ENCODE measurements at regions not wholly inside any gene's neighbourhood (a gene's known extent, or its start where the extent isn't known, plus 50 kb on each side); places are given as distances from the start of the nearest gene placed in this dataset.

DNA sequence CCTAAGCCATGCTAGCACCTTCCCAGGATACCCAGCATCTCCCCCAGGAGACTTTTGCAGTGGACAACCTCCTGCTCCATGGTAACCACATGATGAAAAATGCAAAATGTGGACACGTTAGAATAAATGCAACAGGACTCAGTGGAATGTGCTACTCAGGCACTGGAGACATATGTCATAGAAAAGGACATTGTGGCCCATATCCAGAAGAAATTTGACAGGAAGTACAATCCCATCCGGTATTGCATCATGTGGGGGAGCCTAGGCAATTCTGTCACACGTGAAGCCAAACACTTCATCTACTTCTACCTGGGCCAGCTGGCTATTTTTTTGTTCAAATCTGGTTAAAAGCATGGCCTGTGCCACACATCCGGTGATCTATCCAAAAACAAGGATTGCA, 227.2 kb upstream of the GPR149 start:
- TF ChIP-seq TAF1 (IDR thresholded peaks at IDR 0.05; ENCODE audit: low read depth) = no peak
- no peak for TF ChIP-seq MXI1 (conservative IDR thresholded peaks at IDR 0.05; ENCODE audit: poor library complexity, severe bottlenecking)
- TF ChIP-seq, protein P1, sequence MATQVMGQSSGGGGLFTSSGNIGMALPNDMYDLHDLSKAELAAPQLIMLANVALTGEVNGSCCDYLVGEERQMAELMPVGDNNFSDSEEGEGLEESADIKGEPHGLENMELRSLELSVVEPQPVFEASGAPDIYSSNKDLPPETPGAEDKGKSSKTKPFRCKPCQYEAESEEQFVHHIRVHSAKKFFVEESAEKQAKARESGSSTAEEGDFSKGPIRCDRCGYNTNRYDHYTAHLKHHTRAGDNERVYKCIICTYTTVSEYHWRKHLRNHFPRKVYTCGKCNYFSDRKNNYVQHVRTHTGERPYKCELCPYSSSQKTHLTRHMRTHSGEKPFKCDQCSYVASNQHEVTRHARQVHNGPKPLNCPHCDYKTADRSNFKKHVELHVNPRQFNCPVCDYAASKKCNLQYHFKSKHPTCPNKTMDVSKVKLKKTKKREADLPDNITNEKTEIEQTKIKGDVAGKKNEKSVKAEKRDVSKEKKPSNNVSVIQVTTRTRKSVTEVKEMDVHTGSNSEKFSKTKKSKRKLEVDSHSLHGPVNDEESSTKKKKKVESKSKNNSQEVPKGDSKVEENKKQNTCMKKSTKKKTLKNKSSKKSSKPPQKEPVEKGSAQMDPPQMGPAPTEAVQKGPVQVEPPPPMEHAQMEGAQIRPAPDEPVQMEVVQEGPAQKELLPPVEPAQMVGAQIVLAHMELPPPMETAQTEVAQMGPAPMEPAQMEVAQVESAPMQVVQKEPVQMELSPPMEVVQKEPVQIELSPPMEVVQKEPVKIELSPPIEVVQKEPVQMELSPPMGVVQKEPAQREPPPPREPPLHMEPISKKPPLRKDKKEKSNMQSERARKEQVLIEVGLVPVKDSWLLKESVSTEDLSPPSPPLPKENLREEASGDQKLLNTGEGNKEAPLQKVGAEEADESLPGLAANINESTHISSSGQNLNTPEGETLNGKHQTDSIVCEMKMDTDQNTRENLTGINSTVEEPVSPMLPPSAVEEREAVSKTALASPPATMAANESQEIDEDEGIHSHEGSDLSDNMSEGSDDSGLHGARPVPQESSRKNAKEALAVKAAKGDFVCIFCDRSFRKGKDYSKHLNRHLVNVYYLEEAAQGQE (IDR thresholded peaks at IDR 0.05; ENCODE audit: borderline replicate concordance) = no peak
- TF ChIP-seq, protein P2, sequence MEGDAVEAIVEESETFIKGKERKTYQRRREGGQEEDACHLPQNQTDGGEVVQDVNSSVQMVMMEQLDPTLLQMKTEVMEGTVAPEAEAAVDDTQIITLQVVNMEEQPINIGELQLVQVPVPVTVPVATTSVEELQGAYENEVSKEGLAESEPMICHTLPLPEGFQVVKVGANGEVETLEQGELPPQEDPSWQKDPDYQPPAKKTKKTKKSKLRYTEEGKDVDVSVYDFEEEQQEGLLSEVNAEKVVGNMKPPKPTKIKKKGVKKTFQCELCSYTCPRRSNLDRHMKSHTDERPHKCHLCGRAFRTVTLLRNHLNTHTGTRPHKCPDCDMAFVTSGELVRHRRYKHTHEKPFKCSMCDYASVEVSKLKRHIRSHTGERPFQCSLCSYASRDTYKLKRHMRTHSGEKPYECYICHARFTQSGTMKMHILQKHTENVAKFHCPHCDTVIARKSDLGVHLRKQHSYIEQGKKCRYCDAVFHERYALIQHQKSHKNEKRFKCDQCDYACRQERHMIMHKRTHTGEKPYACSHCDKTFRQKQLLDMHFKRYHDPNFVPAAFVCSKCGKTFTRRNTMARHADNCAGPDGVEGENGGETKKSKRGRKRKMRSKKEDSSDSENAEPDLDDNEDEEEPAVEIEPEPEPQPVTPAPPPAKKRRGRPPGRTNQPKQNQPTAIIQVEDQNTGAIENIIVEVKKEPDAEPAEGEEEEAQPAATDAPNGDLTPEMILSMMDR (IDR thresholded peaks at IDR 0.05; ENCODE audit: poor library complexity, severe bottlenecking) = no peak
- TF ChIP-seq POLR2AphosphoS5 (IDR thresholded peaks at IDR 0.05) = no peak
- TF ChIP-seq EZH2 (IDR thresholded peaks at IDR 0.05; ENCODE audit: borderline replicate concordance, insufficient read depth, low read length, poor library complexity, severe bottlenecking) = no peak
- TF ChIP-seq SMC3 (conservative IDR thresholded peaks at IDR 0.05; ENCODE audit: poor library complexity) = no peak
- TF ChIP-seq RAD21 (conservative IDR thresholded peaks at IDR 0.05) = no peak

All from neural cell (in vitro differentiated cells).